GM12874 (cell line): ENCODE measurements at regions not wholly inside any gene's neighbourhood (a gene's known extent, or its start where the extent isn't known, plus 50 kb on each side); places are given as distances from the start of the nearest gene placed in this dataset.

Experiments
- CTCF ChIP-seq: IDR thresholded peaks from 2 replicates; pipeline ENCODE4 v1.5.1; 2011; ENCODE audit warnings: low read depth, mild to moderate bottlenecking, control low read depth, low read length, moderate library complexity; ENCODE audit not compliant: insufficient read depth

GRCh38 chr21:15274701-15275485, 210.1 kb upstream of the NRIP1 start:
- no peak for TF ChIP-seq CTCF

- no peak for TF ChIP-seq CTCF
These were observed 210.9 kb upstream of the NRIP1 start for GRCh38 chr21:15275615-15276235.

GRCh38 chr21:15276243-15276642, 211.4 kb upstream of the NRIP1 start:
- no peak for TF ChIP-seq CTCF

GRCh38 chr21:15277466-15277865, 212.7 kb upstream of the NRIP1 start:
- TF ChIP-seq CTCF = no peak

- TF ChIP-seq CTCF = no peak
These were observed 213.5 kb upstream of the NRIP1 start for GRCh38 chr21:15278279-15278678.

GRCh38 chr21:15278851-15279250, 214.1 kb upstream of the NRIP1 start:
- TF ChIP-seq CTCF = no peak

GRCh38 chr21:15279482-15279881, 214.7 kb upstream of the NRIP1 start:
- no peak for TF ChIP-seq CTCF
